A673 (cell line): ENCODE measurements at regions not wholly inside any gene's neighbourhood (a gene's known extent, or its start where the extent isn't known, plus 50 kb on each side); places are given as distances from the start of the nearest gene placed in this dataset.

Source experiments
- BruUV-seq: library from RNA; stranded (reverse); fragments of 400-500 nt; replicated peaks from 2 replicates; lab custom pipeline; 2021; lab: Mats Ljungman, UMichigan
- CTCF ChIA-PET: fragments of 300-600 bp; sonication (Branson Sonifier 250); formaldehyde crosslinking; loops from one replicate; lab custom pipeline; 2022; ENCODE audit warnings: antibody characterized with exemption; lab: Charles Lee
- POLR2A ChIA-PET: fragments of 300-600 bp; sonication (Branson Sonifier 250); formaldehyde crosslinking; loops from one replicate; lab custom pipeline; 2022; ENCODE audit warnings: antibody characterized with exemption; ENCODE audit not compliant: low non-redundant PET; lab: Charles Lee
- DNase-seq: peaks from one replicate; pipeline ENCODE4 v3.0.0-alpha.2; 2015; ENCODE audit warnings: low spot score
- H3K27ac ChIP-seq: fragments of 200-600 bp; sonication (generic); 2 replicates; pipeline ENCODE4 v1.5.1; 2016; ENCODE audit warnings: mixed run types, low read depth, mild to moderate bottlenecking, mixed read lengths, antibody characterized with exemption, low read length; ENCODE audit not compliant: poor library complexity, severe bottlenecking
- H3K27me3 ChIP-seq: fragments of 200-600 bp; sonication (generic); replicated peaks from 2 replicates; pipeline ENCODE4 v1.6.1; 2017; ENCODE audit warnings: mixed run types, low read depth, mild to moderate bottlenecking, mixed read lengths, antibody characterized with exemption, low read length; ENCODE audit not compliant: insufficient read depth, poor library complexity
- H3K36me3 ChIP-seq: fragments of 200-600 bp; sonication (generic); 2 replicates; pipeline ENCODE4 v1.6.1; 2016; ENCODE audit warnings: mixed run types, mild to moderate bottlenecking, mixed read lengths, antibody characterized with exemption, low read length; ENCODE audit not compliant: insufficient read depth, poor library complexity, severe bottlenecking
- H3K4me1 ChIP-seq: fragments of 200-600 bp; sonication (generic); 2 replicates; pipeline ENCODE4 v1.6.1; 2017; ENCODE audit warnings: mixed run types, mild to moderate bottlenecking, mixed read lengths, antibody characterized with exemption, low read length; ENCODE audit not compliant: insufficient read depth, poor library complexity, severe bottlenecking
- H3K4me3 ChIP-seq: fragments of 200-600 bp; sonication (generic); 2 replicates; pipeline ENCODE4 v1.5.1; 2016; ENCODE audit warnings: low read depth, mixed run types, mild to moderate bottlenecking, mixed read lengths, low read length; ENCODE audit not compliant: poor library complexity, severe bottlenecking
- H3K9me3 ChIP-seq: fragments of 200-600 bp; sonication (generic); 2 replicates; pipeline ENCODE4 v1.6.1; 2016; ENCODE audit warnings: mixed run types, low read depth, mild to moderate bottlenecking, mixed read lengths, antibody characterized with exemption, low read length; ENCODE audit not compliant: poor library complexity, severe bottlenecking
- EZH2 ChIP-seq: fragments of 200-600 bp; sonication (generic); IDR thresholded peaks from 2 replicates; pipeline ENCODE4 v1.6.1; 2017; ENCODE audit warnings: borderline replicate concordance, low read depth, mild to moderate bottlenecking, mixed read lengths, antibody characterized with exemption, low read length; ENCODE audit not compliant: poor library complexity, severe bottlenecking
- intact Hi-C: fragments of 100-400 bp; cut with micrococcal nuclease; formaldehyde crosslinking; loops from one replicate; pipeline ENCODE4 v1.10.0; 2022; ENCODE audit not compliant: unreplicated experiment
- TF ChIP-seq, protein P1 (sequence below): fragments of 300-800, 200-600 bp; sonication (generic); conservative IDR thresholded peaks from 2 replicates; pipeline ENCODE4 v1.5.1; 2017; ENCODE audit warnings: low read depth, mild to moderate bottlenecking, antibody characterized with exemption, low read length, moderate library complexity, mixed read lengths

DNA sequence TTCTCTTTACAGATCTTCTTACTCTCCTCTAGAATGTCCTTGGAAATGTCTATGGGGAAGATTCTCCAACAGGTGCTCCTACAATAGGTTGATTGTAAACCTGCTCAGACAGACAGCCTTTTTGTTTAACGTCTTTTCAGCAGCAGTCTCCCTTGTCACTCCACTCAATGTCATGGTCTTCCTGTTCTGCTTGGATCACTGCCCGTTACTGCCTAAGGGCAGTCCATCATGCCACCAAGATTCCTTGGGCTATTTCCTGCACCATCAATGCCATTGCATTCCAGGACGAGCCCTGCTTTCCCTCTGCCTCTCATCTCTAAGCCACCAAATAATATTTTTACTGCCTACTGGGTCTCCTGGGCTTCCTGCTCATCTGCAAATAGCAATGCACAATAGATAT lies 97.4 kb upstream of the GALNT5 start:
- Histone ChIP-seq H3K4me1 (no peaks in the 10 kb centered on the region), H3K4me3 (no peak overlapping the region), H3K27ac (no peak overlapping the region), H3K36me3 (no peaks in the 10 kb centered on the region), H3K9me3 (no peaks in the 10 kb centered on the region), H3K27me3 (no peaks in the 10 kb centered on the region)
- TF ChIP-seq, protein P1, sequence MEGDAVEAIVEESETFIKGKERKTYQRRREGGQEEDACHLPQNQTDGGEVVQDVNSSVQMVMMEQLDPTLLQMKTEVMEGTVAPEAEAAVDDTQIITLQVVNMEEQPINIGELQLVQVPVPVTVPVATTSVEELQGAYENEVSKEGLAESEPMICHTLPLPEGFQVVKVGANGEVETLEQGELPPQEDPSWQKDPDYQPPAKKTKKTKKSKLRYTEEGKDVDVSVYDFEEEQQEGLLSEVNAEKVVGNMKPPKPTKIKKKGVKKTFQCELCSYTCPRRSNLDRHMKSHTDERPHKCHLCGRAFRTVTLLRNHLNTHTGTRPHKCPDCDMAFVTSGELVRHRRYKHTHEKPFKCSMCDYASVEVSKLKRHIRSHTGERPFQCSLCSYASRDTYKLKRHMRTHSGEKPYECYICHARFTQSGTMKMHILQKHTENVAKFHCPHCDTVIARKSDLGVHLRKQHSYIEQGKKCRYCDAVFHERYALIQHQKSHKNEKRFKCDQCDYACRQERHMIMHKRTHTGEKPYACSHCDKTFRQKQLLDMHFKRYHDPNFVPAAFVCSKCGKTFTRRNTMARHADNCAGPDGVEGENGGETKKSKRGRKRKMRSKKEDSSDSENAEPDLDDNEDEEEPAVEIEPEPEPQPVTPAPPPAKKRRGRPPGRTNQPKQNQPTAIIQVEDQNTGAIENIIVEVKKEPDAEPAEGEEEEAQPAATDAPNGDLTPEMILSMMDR = no peak
- no peak for TF ChIP-seq EZH2
- BruUV-seq = no TSS peak
- no peak for DNase-seq
- ChIA-PET CTCF (no interaction called here), POLR2A (no interaction called here)
- intact Hi-C loops = no loop called here

DNA sequence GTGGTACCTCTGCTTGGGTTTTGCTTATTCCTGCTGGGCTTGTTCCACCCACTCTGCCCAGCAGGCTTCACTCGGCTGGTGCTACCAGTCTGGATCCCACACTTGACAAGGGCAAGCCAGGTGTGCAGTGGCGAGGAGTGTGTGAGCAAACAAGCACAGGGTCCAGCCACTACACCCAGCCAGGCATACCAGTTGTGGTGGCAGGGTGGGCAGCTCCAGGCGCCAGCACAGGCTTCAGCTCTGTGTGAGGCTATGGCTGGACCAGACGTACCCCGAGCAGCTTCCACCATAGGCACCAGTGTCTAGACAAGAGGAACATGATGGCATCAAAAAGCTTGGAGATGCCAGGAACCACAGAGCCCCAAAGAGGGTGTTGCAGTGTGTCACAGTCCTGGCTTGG lies 93.1 kb upstream of the GALNT5 start:
- BruUV-seq = no TSS peak
- CTCF ChIA-PET = no interaction called here
- no peaks in the 10 kb centered on the region for H3K36me3 ChIP-seq
- POLR2A ChIA-PET = no interaction called here
- no peak overlapping the region for H3K4me3 ChIP-seq
- DNase-seq = no peak
- no peak overlapping the region for H3K27ac ChIP-seq
- TF ChIP-seq EZH2 = no peak
- TF ChIP-seq, protein P1 = no peak
- H3K27me3 ChIP-seq = no peaks in the 10 kb centered on the region
- no peaks in the 10 kb centered on the region for H3K4me1 ChIP-seq
- H3K9me3 ChIP-seq = no peaks in the 10 kb centered on the region
- intact Hi-C loops = no loop called here

DNA sequence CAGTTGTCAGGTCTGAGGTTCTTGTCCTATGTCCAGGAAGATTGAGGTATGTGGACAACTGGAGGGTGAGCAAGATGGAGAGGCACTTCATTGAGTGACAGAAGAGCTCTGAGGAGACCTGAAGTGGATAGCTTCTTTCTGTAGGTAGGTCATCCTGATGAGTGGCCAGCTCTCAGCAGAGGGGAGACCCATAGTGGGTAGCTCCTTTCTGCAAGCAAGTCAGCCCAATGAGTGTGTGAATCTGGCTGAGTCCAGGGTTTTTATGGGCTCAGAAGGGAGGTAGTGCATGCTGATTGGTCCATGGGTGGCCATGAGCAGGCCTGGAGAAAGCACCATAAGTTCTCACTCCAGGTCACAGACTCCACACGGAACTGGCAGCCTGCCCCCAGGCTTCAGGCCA lies 92.6 kb upstream of the GALNT5 start:
- Histone ChIP-seq H3K27me3 (no peaks in the 10 kb centered on the region), H3K9me3 (no peaks in the 10 kb centered on the region), H3K36me3 (no peaks in the 10 kb centered on the region), H3K4me1 (no peaks in the 10 kb centered on the region), H3K27ac (no peak overlapping the region), H3K4me3 (no peak overlapping the region)
- no peak for TF ChIP-seq EZH2
- TF ChIP-seq, protein P1 = no peak
- ChIA-PET POLR2A (no interaction called here), CTCF (no interaction called here)
- no peak for DNase-seq
- intact Hi-C loops = no loop called here
- no TSS peak for BruUV-seq
